Mesenchymal stem cell (in vitro differentiated cells and primary cell): ENCODE measurements at regions not wholly inside any gene's neighbourhood (a gene's known extent, or its start where the extent isn't known, plus 50 kb on each side); places are given as distances from the start of the nearest gene placed in this dataset.

ENCODE experiments used
- DNase-seq: peaks from one replicate; pipeline ENCODE4 v3.0.0-alpha.2; 2013
- H2AFZ ChIP-seq: one replicate; pipeline ENCODE4 v1.6.1; 2013; ENCODE audit warnings: low read depth, mild to moderate bottlenecking, control low read depth, inconsistent platforms, low read length, moderate library complexity
- H2AK5ac ChIP-seq: 2 replicates; pipeline ENCODE4 v1.6.1; 2013; ENCODE audit warnings: low read length, moderate library complexity, mild to moderate bottlenecking, inconsistent platforms; ENCODE audit not compliant: severe bottlenecking
- H2BK120ac ChIP-seq: one replicate; pipeline ENCODE4 v1.6.1; 2013; ENCODE audit warnings: low read depth, mild to moderate bottlenecking, inconsistent platforms, low read length, moderate library complexity
- H2BK12ac ChIP-seq, 2 experiments: one replicate each; pipeline ENCODE4 v1.6.1; 2013; ENCODE audit warnings: inconsistent platforms in 2 of 2, low read length in 2 of 2, mild to moderate bottlenecking in 2 of 2, moderate library complexity in 2 of 2, control low read depth in 1 of 2
- H2BK15ac ChIP-seq: one replicate; pipeline ENCODE4 v1.6.1; 2013; ENCODE audit warnings: mild to moderate bottlenecking, low read depth, inconsistent platforms; ENCODE audit not compliant: poor library complexity, severe bottlenecking
- H2BK5ac ChIP-seq: 2 replicates; pipeline ENCODE4 v1.6.1; 2013; ENCODE audit warnings: low read depth, mild to moderate bottlenecking, low read length, control low read depth, inconsistent platforms; ENCODE audit not compliant: poor library complexity, severe bottlenecking
- H3K14ac ChIP-seq, 2 experiments: one replicate each; pipeline ENCODE4 v1.6.1; 2013; ENCODE audit warnings: inconsistent platforms in 2 of 2, low read length in 2 of 2, control low read depth in 1 of 2, mild to moderate bottlenecking in 1 of 2, moderate library complexity in 1 of 2
- H3K18ac ChIP-seq, 2 experiments: one replicate each; pipeline ENCODE4 v1.6.1; 2013; ENCODE audit warnings: inconsistent platforms in 2 of 2, low read length in 2 of 2, control low read depth in 1 of 2, low read depth in 1 of 2, mild to moderate bottlenecking in 1 of 2
- H3K23ac ChIP-seq, 2 experiments: one replicate each; pipeline ENCODE4 v1.6.1; 2013; ENCODE audit warnings: inconsistent platforms in 2 of 2, low read length in 2 of 2, mild to moderate bottlenecking in 2 of 2, moderate library complexity in 2 of 2, control low read depth in 1 of 2
- H3K27ac ChIP-seq: 2 replicates; pipeline ENCODE4 v1.5.1; 2013; ENCODE audit warnings: mild to moderate bottlenecking, moderate library complexity, low read length, control low read depth, inconsistent platforms; ENCODE audit not compliant: poor library complexity, severe bottlenecking
- H3K27me3 ChIP-seq, 2 experiments: 2 replicates each; pipeline versions ENCODE4 v1.6.1 to v1.7.0; 2013; ENCODE audit warnings: low read length in 2 of 2, mild to moderate bottlenecking in 2 of 2, moderate library complexity in 2 of 2, control low read depth in 1 of 2, inconsistent platforms in 1 of 2; ENCODE audit not compliant: control insufficient read depth in 1 of 2, insufficient read depth in 1 of 2
- H3K36me3 ChIP-seq, 2 experiments: 2 replicates each; pipeline versions ENCODE4 v1.6.1 to v1.7.0; 2013; ENCODE audit warnings: low read length in 2 of 2, control low read depth in 1 of 2, inconsistent platforms in 1 of 2, low read depth in 1 of 2, mild to moderate bottlenecking in 1 of 2; ENCODE audit not compliant: insufficient read depth in 2 of 2, control insufficient read depth in 1 of 2
- H3K4ac ChIP-seq, 2 experiments: one replicate each; pipeline ENCODE4 v1.6.1; 2013; ENCODE audit warnings: inconsistent platforms in 2 of 2, low read length in 2 of 2, mild to moderate bottlenecking in 2 of 2, moderate library complexity in 2 of 2, control low read depth in 1 of 2, low read depth in 1 of 2
- H3K4me1 ChIP-seq: 2 replicates; pipeline ENCODE4 v1.6.1; 2013; ENCODE audit warnings: low read depth, low read length, control low read depth; ENCODE audit not compliant: control insufficient read depth, insufficient read depth
- H3K4me2 ChIP-seq: 2 replicates; pipeline ENCODE4 v1.6.1; 2013; ENCODE audit warnings: low read length, mild to moderate bottlenecking, inconsistent platforms; ENCODE audit not compliant: poor library complexity, severe bottlenecking
- H3K4me3 ChIP-seq, 2 experiments: 2 replicates each; pipeline versions ENCODE4 v1.5.1 to v1.7.0; 2013; ENCODE audit warnings: low read length in 2 of 2, mild to moderate bottlenecking in 2 of 2, control low read depth in 1 of 2, low read depth in 1 of 2; ENCODE audit not compliant: insufficient read depth in 1 of 2
- H3K79me1 ChIP-seq: replicated peaks from 2 replicates; pipeline ENCODE4 v1.6.1; 2013; ENCODE audit warnings: mild to moderate bottlenecking, control low read depth, low read length, inconsistent platforms; ENCODE audit not compliant: poor library complexity, severe bottlenecking
- H3K9ac ChIP-seq: 2 replicates; pipeline ENCODE4 v1.7.0; 2013; ENCODE audit warnings: mild to moderate bottlenecking, low read length, moderate library complexity
- H3K9me3 ChIP-seq: 2 replicates; pipeline ENCODE4 v1.7.0; 2013; ENCODE audit warnings: mild to moderate bottlenecking, low read length; ENCODE audit not compliant: control insufficient read depth
- H4K8ac ChIP-seq: one replicate; pipeline ENCODE4 v1.6.1; 2013; ENCODE audit warnings: inconsistent platforms, mild to moderate bottlenecking, low read length, moderate library complexity
- H4K91ac ChIP-seq: one replicate; pipeline ENCODE4 v1.6.1; 2013; ENCODE audit warnings: mild to moderate bottlenecking, low read length, inconsistent platforms
- WGBS: methylation state at CpG from one replicate; pipeline ENCODE4 v1.1.7; 2013; ENCODE audit warnings: mixed read lengths; 5-methylcytosine and 5-hydroxymethylcytosine counted together

GRCh38 chr11:121794671-121795141 lies 321.3 kb downstream of the BLID start:
- Histone ChIP-seq H2BK5ac (no peak overlapping the region), H3K18ac (no peak overlapping the region), H3K27ac (no peak overlapping the region), H3K4me2 (no peak overlapping the region), H4K8ac (no peak overlapping the region), H2AFZ (no peak overlapping the region), H2AK5ac (no peak overlapping the region), H2BK120ac (no peak overlapping the region), H3K36me3 (no peaks in the 10 kb centered on the region), H3K4me1 (no peaks in the 10 kb centered on the region), H4K91ac (no peak overlapping the region), H3K9me3 (no peaks in the 10 kb centered on the region), H3K27me3 (no peaks in the 10 kb centered on the region), H3K23ac (no peak overlapping the region), H3K4me3 (no peak overlapping the region), H2BK15ac (no peak overlapping the region), H3K14ac (no peak overlapping the region), H3K4ac (no peak overlapping the region), H3K79me1 (no peaks in the 10 kb centered on the region), H2BK12ac (no peak overlapping the region), H3K9ac (no peak overlapping the region)
- DNase-seq: no peak
- 95% methylated on average over 22 of the region's 22 CpGs for WGBS

GRCh38 chr11:121793916-121794315 lies 322.1 kb downstream of the BLID start:
- Histone ChIP-seq H2AFZ (no peak overlapping the region), H2BK12ac (no peak overlapping the region), H4K91ac (no peak overlapping the region), H3K4me3 (no peak overlapping the region), H3K4me2 (no peak overlapping the region), H2BK15ac (no peak overlapping the region), H2BK5ac (no peak overlapping the region), H3K18ac (no peak overlapping the region), H3K36me3 (no peaks in the 10 kb centered on the region), H3K27ac (no peak overlapping the region), H2AK5ac (no peak overlapping the region), H2BK120ac (no peak overlapping the region), H3K23ac (no peak overlapping the region), H3K79me1 (no peaks in the 10 kb centered on the region), H3K4ac (no peak overlapping the region), H3K4me1 (no peaks in the 10 kb centered on the region), H3K27me3 (no peaks in the 10 kb centered on the region), H3K9ac (no peak overlapping the region), H3K14ac (no peak overlapping the region), H4K8ac (no peak overlapping the region), H3K9me3 (no peaks in the 10 kb centered on the region)
- WGBS: 91% methylated on average over 6 of the region's 6 CpGs
- DNase-seq: no peak

- Histone ChIP-seq H3K36me3 (no peaks in the 10 kb centered on the region), H3K79me1 (no peaks in the 10 kb centered on the region), H3K4ac (no peak overlapping the region), H2BK5ac (no peak overlapping the region), H3K14ac (no peak overlapping the region), H2BK12ac (no peak overlapping the region), H3K9me3 (no peaks in the 10 kb centered on the region), H3K4me1 (no peaks in the 10 kb centered on the region), H3K4me2 (no peak overlapping the region), H3K27ac (no peak overlapping the region), H3K18ac (no peak overlapping the region), H2BK15ac (no peak overlapping the region), H3K4me3 (no peak overlapping the region), H3K9ac (no peak overlapping the region), H4K91ac (no peak overlapping the region), H2AFZ (no peak overlapping the region), H2BK120ac (no peak overlapping the region), H4K8ac (no peak overlapping the region), H3K23ac (no peak overlapping the region), H2AK5ac (no peak overlapping the region), H3K27me3 (no peaks in the 10 kb centered on the region)
- no peak for DNase-seq
- 76% methylated on average over 4 of the region's 4 CpGs for WGBS
Measured at GRCh38 chr11:121793291-121793690, 322.7 kb downstream of the BLID start.

GRCh38 chr11:121792185-121792584 lies 323.8 kb downstream of the BLID start:
- Histone ChIP-seq H2AFZ (no peak overlapping the region), H3K18ac (no peak overlapping the region), H3K14ac (no peak overlapping the region), H3K4me2 (no peak overlapping the region), H3K9ac (no peak overlapping the region), H3K27me3 (no peaks in the 10 kb centered on the region), H2BK15ac (no peak overlapping the region), H2BK12ac (no peak overlapping the region), H2AK5ac (no peak overlapping the region), H2BK5ac (no peak overlapping the region), H3K9me3 (no peaks in the 10 kb centered on the region), H2BK120ac (no peak overlapping the region), H3K4me1 (no peaks in the 10 kb centered on the region), H4K8ac (no peak overlapping the region), H3K23ac (no peak overlapping the region), H3K36me3 (no peaks in the 10 kb centered on the region), H4K91ac (no peak overlapping the region), H3K4ac (no peak overlapping the region), H3K79me1 (no peaks in the 10 kb centered on the region), H3K27ac (no peak overlapping the region), H3K4me3 (no peak overlapping the region)
- 86% methylated on average over 3 of the region's 3 CpGs for WGBS
- no peak for DNase-seq
